Breast epithelium (tissue), 4 donors: ENCODE measurements at regions not wholly inside any gene's neighbourhood (a gene's known extent, or its start where the extent isn't known, plus 50 kb on each side); places are given as distances from the start of the nearest gene placed in this dataset.
A peak's percentile ranks its signal among the peaks of the same experiment; 100 is the strongest.

ENCODE experiments used
- DNase-seq, 2 donors: peaks; one replicate each; pipeline ENCODE4 v3.0.0-alpha.2; 2019; ENCODE audit warnings: low spot score in 2 of 2
- H3K27ac ChIP-seq, 2 donors: fragments of 200-600 bp; sonication (generic) in 1 of 2; one replicate each; pipeline ENCODE4 v1.5.1; 2016 to 2019; ENCODE audit warnings: mild to moderate bottlenecking in 1 of 2
- H3K27me3 ChIP-seq, 2 donors: fragments of 200-600 bp; sonication (generic) in 1 of 2; one replicate each; pipeline versions ENCODE4 v1.5.1 to v1.6.0; 2017 to 2019; ENCODE audit warnings: control low read depth in 1 of 2, mild to moderate bottlenecking in 1 of 2
- H3K36me3 ChIP-seq: fragments of 200-600 bp; one replicate; pipeline ENCODE4 v1.5.1; 2019
- H3K4me1 ChIP-seq, 2 donors: fragments of 200-600 bp; sonication (generic); one replicate each; pipeline ENCODE4 v1.5.1; 2016 to 2019; ENCODE audit warnings: control low read depth in 1 of 2
- H3K4me3 ChIP-seq, 3 donors: fragments of 200-600 bp; sonication (generic); 1 replicate in 2 of 3; 2 replicates in 1 of 3; pipeline ENCODE4 v1.5.1; 2016 to 2019; ENCODE audit warnings: mild to moderate bottlenecking in 3 of 3, moderate library complexity in 2 of 3
- H3K9me3 ChIP-seq, 2 donors: fragments of 200-600 bp; sonication (generic) in 1 of 2; one replicate each; pipeline ENCODE4 v1.5.1; 2016 to 2019; ENCODE audit warnings: control low read depth in 1 of 2
- POLR2A ChIP-seq: fragments of 450-650 bp; IDR thresholded peaks from one replicate; pipeline ENCODE4 v1.6.1; 2016; ENCODE audit warnings: antibody characterized with exemption, mild to moderate bottlenecking, moderate library complexity
- POLR2AphosphoS5 ChIP-seq, 3 donors: sonication (generic); formaldehyde crosslinking; IDR thresholded peaks; one replicate each; pipeline ENCODE4 v1.6.1; 2017; ENCODE audit warnings: antibody characterized with exemption in 3 of 3
- intact Hi-C: fragments of 100-400 bp; cut with DNase I; formaldehyde crosslinking; loops from one replicate; pipeline ENCODE4 v1.15.1; 2023; ENCODE audit warnings: low total_unique reads
- TF ChIP-seq, protein P1 (sequence below), 3 donors: fragments of 450-650 bp; IDR thresholded peaks; one replicate each; pipeline ENCODE4 v1.5.1; 2016 to 2017; ENCODE audit warnings: antibody characterized with exemption in 3 of 3, mild to moderate bottlenecking in 3 of 3, moderate library complexity in 3 of 3

- Histone ChIP-seq H3K36me3 (no peaks in the 10 kb centered on the region), H3K27me3 (no peaks in the 10 kb centered on the region), H3K4me1 (peaks cover 0 to 6% of the 10 kb centered on the region in 2 donors), H3K27ac (peak overlapping the region; percentile 13 to 33), H3K9me3 (no peaks in the 10 kb centered on the region), H3K4me3 (peak overlapping the region in 1 of 3 donors; percentile 19)
- TF ChIP-seq, protein P1, sequence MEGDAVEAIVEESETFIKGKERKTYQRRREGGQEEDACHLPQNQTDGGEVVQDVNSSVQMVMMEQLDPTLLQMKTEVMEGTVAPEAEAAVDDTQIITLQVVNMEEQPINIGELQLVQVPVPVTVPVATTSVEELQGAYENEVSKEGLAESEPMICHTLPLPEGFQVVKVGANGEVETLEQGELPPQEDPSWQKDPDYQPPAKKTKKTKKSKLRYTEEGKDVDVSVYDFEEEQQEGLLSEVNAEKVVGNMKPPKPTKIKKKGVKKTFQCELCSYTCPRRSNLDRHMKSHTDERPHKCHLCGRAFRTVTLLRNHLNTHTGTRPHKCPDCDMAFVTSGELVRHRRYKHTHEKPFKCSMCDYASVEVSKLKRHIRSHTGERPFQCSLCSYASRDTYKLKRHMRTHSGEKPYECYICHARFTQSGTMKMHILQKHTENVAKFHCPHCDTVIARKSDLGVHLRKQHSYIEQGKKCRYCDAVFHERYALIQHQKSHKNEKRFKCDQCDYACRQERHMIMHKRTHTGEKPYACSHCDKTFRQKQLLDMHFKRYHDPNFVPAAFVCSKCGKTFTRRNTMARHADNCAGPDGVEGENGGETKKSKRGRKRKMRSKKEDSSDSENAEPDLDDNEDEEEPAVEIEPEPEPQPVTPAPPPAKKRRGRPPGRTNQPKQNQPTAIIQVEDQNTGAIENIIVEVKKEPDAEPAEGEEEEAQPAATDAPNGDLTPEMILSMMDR (IDR thresholded peaks at IDR 0.05) = no peak
- TF ChIP-seq POLR2A (no peak), POLR2AphosphoS5 (IDR thresholded peaks at IDR 0.05) (no peak)
- intact Hi-C loops = no loop called here
- DNase-seq = no peak
Observed at GRCh38 chr1:93804412-93804811, 74.6 kb downstream of the DNTTIP2 start.

- H3K36me3 ChIP-seq = no peaks in the 10 kb centered on the region
- H3K4me3 ChIP-seq = no peak overlapping the region
- H3K9me3 ChIP-seq = no peaks in the 10 kb centered on the region
- H3K27ac ChIP-seq = no peak overlapping the region
- TF ChIP-seq POLR2AphosphoS5 (IDR thresholded peaks at IDR 0.05) = no peak
- TF ChIP-seq, protein P1 (IDR thresholded peaks at IDR 0.05) = no peak
- no peaks in the 10 kb centered on the region for H3K27me3 ChIP-seq
- DNase-seq = no peak
- intact Hi-C loops = no loop called here
- H3K4me1 ChIP-seq = peaks cover 0 to 6% of the 10 kb centered on the region in 2 donors
Observed at GRCh38 chr1:93801471-93801870, 77.5 kb downstream of the DNTTIP2 start.

GRCh38 chr1:93800856-93801255, 78.2 kb downstream of the DNTTIP2 start:
- Histone ChIP-seq H3K4me1 (peaks cover 0 to 6% of the 10 kb centered on the region in 2 donors), H3K27me3 (no peaks in the 10 kb centered on the region), H3K36me3 (no peaks in the 10 kb centered on the region), H3K9me3 (no peaks in the 10 kb centered on the region), H3K27ac (no peak overlapping the region), H3K4me3 (no peak overlapping the region)
- intact Hi-C loops = no loop called here
- no peak for DNase-seq
- TF ChIP-seq POLR2AphosphoS5 (IDR thresholded peaks at IDR 0.05) (no peak), POLR2A (no peak)
- TF ChIP-seq, protein P1 (IDR thresholded peaks at IDR 0.05) = no peak

DNA sequence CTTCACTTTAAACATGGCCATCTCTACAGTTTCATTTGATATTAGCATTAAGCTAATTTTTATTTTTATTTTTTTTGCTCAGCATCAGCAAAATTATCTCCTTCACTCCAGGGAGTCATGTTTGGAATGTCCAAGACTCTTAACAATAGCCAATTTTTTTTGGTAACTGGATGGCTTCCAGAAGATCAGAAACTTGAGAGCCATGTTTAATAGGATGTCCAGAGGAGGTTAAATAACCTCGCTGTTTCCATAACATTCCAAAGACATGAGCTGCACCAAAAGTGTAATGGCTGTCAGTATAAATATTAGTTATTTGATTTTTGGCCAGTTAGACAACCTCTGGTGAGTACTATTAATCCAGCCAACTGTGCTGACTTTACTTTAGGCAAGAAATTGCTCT, 80.7 kb downstream of the DNTTIP2 start:
- H3K4me1 ChIP-seq = no peaks in the 10 kb centered on the region
- H3K4me3 ChIP-seq = no peak overlapping the region
- H3K27ac ChIP-seq = no peak overlapping the region
- H3K27me3 ChIP-seq = no peaks in the 10 kb centered on the region
- no peak for DNase-seq
- H3K9me3 ChIP-seq = no peaks in the 10 kb centered on the region
- H3K36me3 ChIP-seq = no peaks in the 10 kb centered on the region
- intact Hi-C loops = no loop called here
- TF ChIP-seq POLR2AphosphoS5 (IDR thresholded peaks at IDR 0.05) (no peak), POLR2A (no peak)
- TF ChIP-seq, protein P1 (IDR thresholded peaks at IDR 0.05) = no peak

- Histone ChIP-seq H3K27ac (no peak overlapping the region), H3K4me1 (no peaks in the 10 kb centered on the region), H3K4me3 (no peak overlapping the region), H3K27me3 (no peaks in the 10 kb centered on the region), H3K36me3 (no peaks in the 10 kb centered on the region), H3K9me3 (peaks cover 12 to 17% of the 10 kb centered on the region in 2 donors)
- intact Hi-C loops = no loop called here
- DNase-seq = no peak
- TF ChIP-seq POLR2A (no peak), POLR2AphosphoS5 (IDR thresholded peaks at IDR 0.05) (no peak)
- TF ChIP-seq, protein P1 (IDR thresholded peaks at IDR 0.05) = no peak
Observed at GRCh38 chr1:93784538-93784937, 94.5 kb downstream of the DNTTIP2 start.
